Mucosa of descending colon (tissue), 3 donors: ENCODE measurements at regions not wholly inside any gene's neighbourhood (a gene's known extent, or its start where the extent isn't known, plus 50 kb on each side); places are given as distances from the start of the nearest gene placed in this dataset.
"Not testable (repeated sequence)": the region's sequence is repeated elsewhere in the genome, so short reads cannot be mapped to it uniquely, and the experiment has no call there.

Experiments used
- ATAC-seq: fragments of 200-7000 bp; cut with Tn5 transposase; one replicate; pipeline ENCODE4 v1.9.1; 2020; ENCODE audit warnings: mild to moderate bottlenecking, moderate library complexity
- DNase-seq, 3 donors: peaks; one replicate each; pipeline ENCODE4 v3.0.0-alpha.2; 2020
- H3K36me3 ChIP-seq: fragments of 200-600 bp; one replicate; pipeline ENCODE4 v1.8.0; 2021; ENCODE audit warnings: low read depth, mild to moderate bottlenecking
- H3K4me1 ChIP-seq: fragments of 200-600 bp; one replicate; pipeline ENCODE4 v1.8.0; 2021; ENCODE audit warnings: low read depth, mild to moderate bottlenecking
- H3K4me3 ChIP-seq: fragments of 200-600 bp; one replicate; pipeline ENCODE4 v1.8.0; 2021; ENCODE audit warnings: mild to moderate bottlenecking
- H3K9me3 ChIP-seq: fragments of 200-600 bp; one replicate; pipeline ENCODE4 v1.8.0; 2021; ENCODE audit warnings: mild to moderate bottlenecking
- CTCF ChIP-seq: fragments of 200-600 bp; IDR thresholded peaks from one replicate; pipeline ENCODE4 v1.8.0; 2022; ENCODE audit warnings: antibody characterized with exemption, mild to moderate bottlenecking
- intact Hi-C, 2 donors: fragments of 100-400 bp; cut with DNase I in 1 of 2; cut with micrococcal nuclease in 1 of 2; formaldehyde crosslinking; loops; one replicate each; pipeline versions ENCODE4 v1.11.0 to v1.11.1; 2022; cut with DNase I, micrococcal nuclease
- donor health status: DM: no; HTN: no; CAD: no; lungs with moderate emphysema.
- donor health status: DM: no; HTN: no; CAD: no.
- donor health status: DM: no; HTN: yes; CAD: no.

DNA sequence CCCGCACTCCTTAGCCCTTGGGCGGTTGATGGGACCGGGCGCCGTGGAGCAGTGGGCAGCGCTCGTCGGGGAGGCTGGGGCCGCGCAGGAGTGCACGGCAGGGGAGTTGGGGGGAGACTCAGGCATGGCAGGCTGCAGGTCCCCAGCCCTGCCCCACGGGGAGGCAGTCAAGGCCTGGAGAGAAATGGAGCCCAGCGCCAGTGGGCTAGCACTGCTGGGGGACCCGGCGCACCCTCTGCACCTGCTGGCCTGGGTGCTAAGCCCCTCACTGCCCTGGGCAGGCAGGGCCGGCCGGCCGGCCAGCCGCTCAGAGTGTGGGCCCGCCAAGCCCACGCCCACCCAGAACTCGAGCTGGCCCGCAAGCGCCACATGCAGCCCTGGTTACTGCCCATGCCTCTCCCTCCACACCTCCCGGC lies 147.2 kb upstream of the PITRM1 start:
- no peak for TF ChIP-seq CTCF
- Histone ChIP-seq H3K9me3 (no peaks in the 10 kb centered on the region), H3K4me1 (no peaks in the 10 kb centered on the region), H3K36me3 (no peaks in the 10 kb centered on the region), H3K4me3 (no peak overlapping the region)
- intact Hi-C loops: no loop called here
- ATAC-seq (no peak), DNase-seq (no peak)

GRCh38 chr10:3318480-3318807 lies 145.9 kb upstream of the PITRM1 start:
- DNase-seq, ATAC-seq, H3K36me3 ChIP-seq, H3K4me3 ChIP-seq, intact Hi-C loops, H3K9me3 ChIP-seq, H3K4me1 ChIP-seq: not testable (repeated sequence)

DNA sequence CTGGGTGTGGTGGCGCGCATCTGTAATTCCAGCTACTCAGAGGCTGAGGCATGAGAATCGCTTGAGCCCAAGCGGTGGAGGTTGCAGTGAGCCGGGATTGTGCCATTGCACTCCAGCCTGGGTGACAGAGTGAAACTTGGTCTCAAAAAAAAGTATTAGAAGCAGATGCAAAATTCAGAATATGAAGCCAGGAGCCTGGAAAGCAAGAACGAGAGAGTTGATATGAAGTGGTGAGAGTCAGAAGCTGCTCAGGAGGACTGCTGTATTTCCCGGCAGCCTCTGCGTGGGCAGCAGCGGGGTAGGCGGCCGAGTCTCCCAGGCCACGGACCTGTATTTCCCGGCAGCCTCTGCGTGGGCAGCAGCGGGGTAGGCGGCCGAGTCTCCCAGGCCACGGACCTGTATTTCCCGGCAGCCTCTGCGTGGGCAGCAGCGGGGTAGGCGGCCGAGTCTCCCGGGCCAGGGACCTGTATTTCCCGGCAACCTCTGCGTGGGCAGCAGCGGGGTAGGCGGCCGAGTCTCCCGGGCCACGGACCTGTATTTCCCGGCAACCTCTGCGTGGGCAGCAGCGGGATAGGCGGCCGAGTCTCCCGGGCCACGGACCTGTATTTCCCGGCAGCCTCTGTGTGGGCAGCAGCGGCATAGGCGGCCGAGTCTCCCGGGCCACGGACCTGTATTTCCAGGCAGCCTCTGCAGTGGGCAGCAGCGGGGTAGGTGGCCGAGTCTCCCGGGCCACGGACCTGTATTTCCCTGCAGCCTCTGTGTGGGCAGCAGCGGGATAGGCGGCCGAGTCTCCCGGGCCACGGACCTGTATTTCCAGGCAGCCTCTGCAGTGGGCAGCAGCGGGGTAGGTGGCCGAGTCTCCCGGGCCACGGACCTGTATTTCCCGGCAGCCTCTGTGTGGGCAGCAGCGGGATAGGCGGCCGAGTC lies 145.2 kb upstream of the PITRM1 start:
- H3K4me3 ChIP-seq, H3K4me1 ChIP-seq, intact Hi-C loops, DNase-seq, H3K36me3 ChIP-seq, ATAC-seq, H3K9me3 ChIP-seq: not testable (repeated sequence)

DNA sequence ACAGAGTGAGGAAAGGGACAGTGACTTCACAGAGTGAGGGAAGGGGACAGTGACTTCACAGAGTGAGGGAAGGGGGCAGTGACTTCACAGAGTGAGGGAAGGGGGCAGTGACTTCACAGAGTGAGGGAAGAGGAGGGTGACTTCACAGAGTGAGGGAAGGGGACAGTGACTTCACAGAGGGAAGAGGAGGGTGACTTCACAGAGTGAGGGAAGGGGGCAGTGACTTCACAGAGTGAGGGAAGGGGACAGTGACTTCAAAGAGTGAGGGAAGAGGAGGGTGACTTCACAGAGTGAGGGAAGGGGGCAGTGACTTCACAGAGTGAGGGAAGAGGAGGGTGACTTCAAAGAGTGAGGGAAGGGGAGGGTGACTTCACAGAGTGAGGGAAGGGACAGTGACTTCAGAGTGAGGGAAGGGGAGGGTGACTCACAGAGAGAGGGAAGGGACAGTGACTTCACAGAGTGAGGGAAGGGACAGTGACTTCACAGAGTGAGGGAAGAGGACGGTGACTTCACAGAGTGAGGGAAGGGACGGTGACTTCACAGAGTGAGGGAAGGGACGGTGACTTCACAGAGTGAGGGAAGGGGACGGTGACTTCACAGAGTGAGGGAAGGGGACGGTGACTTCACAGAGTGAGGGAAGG lies 142.0 kb upstream of the PITRM1 start:
- H3K36me3 ChIP-seq, H3K4me3 ChIP-seq, H3K4me1 ChIP-seq, H3K9me3 ChIP-seq, intact Hi-C loops, DNase-seq, ATAC-seq: not testable (repeated sequence)

DNA sequence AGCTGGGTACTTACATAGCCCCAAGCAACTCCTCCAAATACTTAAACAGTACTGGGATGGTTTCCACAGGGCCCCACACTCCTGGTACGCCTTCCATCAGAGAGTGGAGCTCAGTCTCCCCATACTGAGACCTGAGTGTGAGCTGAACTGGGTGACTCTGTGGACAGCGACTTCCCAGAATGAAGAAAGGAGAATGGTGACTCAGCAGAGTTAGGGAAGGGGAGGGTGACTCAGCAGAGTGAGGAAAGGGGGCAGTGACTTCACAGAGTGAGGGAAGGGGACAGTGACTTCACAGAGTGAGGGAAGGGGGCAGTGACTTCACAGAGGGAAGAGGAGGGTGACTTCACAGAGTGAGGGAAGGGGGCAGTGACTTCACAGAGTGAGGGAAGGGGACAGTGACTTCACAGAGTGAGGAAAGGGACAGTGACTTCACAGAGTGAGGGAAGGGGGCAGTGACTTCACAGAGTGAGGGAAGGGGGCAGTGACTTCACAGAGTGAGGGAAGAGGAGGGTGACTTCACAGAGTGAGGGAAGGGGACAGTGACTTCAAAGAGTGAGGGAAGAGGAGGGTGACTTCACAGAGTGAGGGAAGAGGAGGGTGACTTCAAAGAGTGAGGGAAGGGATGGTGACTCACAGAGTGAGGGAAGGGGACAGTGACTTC lies 141.3 kb upstream of the PITRM1 start:
- peak; percentile 24 for ATAC-seq
- H3K4me1 ChIP-seq, H3K36me3 ChIP-seq, H3K4me3 ChIP-seq, intact Hi-C loops, DNase-seq, H3K9me3 ChIP-seq: not testable (repeated sequence)

GRCh38 chr10:3312403-3312940 lies 139.9 kb upstream of the PITRM1 start:
- ATAC-seq (no peak), DNase-seq (no peak)
- no peak for TF ChIP-seq CTCF
- no peaks in the 10 kb centered on the region for H3K4me1 ChIP-seq
- intact Hi-C loops: no loop called here
- no peaks in the 10 kb centered on the region for H3K36me3 ChIP-seq
- no peaks in the 10 kb centered on the region for H3K9me3 ChIP-seq
- no peak overlapping the region for H3K4me3 ChIP-seq

DNA sequence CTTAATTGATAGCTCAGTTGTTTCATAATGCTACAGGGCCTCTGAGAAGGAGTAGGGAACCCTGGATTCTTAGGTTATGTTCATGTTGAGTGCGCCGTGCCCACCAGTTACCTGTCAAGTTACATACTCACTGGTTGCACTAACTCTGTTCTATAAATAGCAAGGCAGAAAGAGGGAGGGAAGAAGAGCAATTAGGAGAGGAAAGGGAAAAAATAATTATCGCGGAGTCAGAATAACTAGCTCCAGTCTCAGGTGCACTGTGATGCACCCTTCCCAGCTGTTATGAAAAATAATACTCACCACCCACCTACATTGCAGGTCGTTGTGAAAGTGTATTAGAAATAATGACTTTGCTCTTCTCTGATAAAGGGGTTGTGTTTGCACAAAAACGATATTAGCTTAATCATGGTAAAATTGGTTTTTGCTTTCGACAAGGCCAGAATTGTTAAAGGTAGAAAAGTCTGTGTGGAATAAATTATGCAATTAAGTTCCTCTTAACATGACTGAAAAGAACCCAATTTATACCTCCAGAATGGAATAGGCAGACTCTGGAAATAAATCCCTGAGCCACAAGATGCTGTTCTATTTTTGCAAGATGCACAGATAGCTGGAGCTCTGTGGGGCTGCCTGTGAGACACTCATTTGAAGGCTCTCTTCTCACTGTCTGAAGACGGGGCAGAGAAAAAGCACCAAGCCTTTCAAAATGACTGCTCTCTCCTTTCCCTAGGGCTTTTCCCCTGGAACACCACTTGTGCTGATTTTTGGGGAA lies 137.6 kb upstream of the PITRM1 start:
- ATAC-seq (no peak), DNase-seq (no peak)
- intact Hi-C loops: no loop called here
- TF ChIP-seq CTCF: no peak
- no peaks in the 10 kb centered on the region for H3K4me1 ChIP-seq
- H3K9me3 ChIP-seq: no peaks in the 10 kb centered on the region
- H3K36me3 ChIP-seq: no peaks in the 10 kb centered on the region
- no peak overlapping the region for H3K4me3 ChIP-seq
